Kidney (tissue), 13 donors: ENCODE measurements at regions not wholly inside any gene's neighbourhood (a gene's known extent, or its start where the extent isn't known, plus 50 kb on each side); places are given as distances from the start of the nearest gene placed in this dataset.

Source experiments
- DNase-seq, 5 donors: peaks; one replicate each; pipeline ENCODE4 v3.0.0-alpha.2; 2013 to 2020
- FAIRE-seq: peaks from 2 replicates; lab custom pipeline; 2012; peaks lifted over from hg19 to GRCh38; lab: Jason Lieb, UNC
- H3K27ac ChIP-seq, 2 donors: one replicate each; pipeline ENCODE4 v1.7.0; 2013; ENCODE audit warnings: low read depth in 2 of 2, low read length in 2 of 2, inconsistent platforms in 1 of 2
- H3K27me3 ChIP-seq: one replicate; pipeline ENCODE4 v1.7.1; 2013; ENCODE audit warnings: low read length, inconsistent platforms; ENCODE audit not compliant: control insufficient read depth, insufficient read depth
- H3K36me3 ChIP-seq, 3 donors: one replicate each; pipeline versions ENCODE4 v1.7.0 to v1.7.1; 2013; ENCODE audit warnings: low read length in 3 of 3, control low read depth in 1 of 3, inconsistent platforms in 1 of 3; ENCODE audit not compliant: insufficient read depth in 3 of 3, control insufficient read depth in 2 of 3
- H3K4me1 ChIP-seq, 3 donors: one replicate each; pipeline versions ENCODE4 v1.7.0 to v1.7.1; 2013; ENCODE audit warnings: low read length in 3 of 3, inconsistent platforms in 1 of 3, low read depth in 1 of 3; ENCODE audit not compliant: control insufficient read depth in 2 of 3, insufficient read depth in 2 of 3
- H3K4me3 ChIP-seq, 3 donors: one replicate each; pipeline versions ENCODE4 v1.7.0 to v1.8.1; 2013; ENCODE audit warnings: low read length in 3 of 3, control low read depth in 1 of 3, inconsistent platforms in 1 of 3
- H3K9ac ChIP-seq, 3 donors: one replicate each; pipeline versions ENCODE4 v1.7.0 to v1.7.1; 2013; ENCODE audit warnings: low read length in 3 of 3, control low read depth in 1 of 3, inconsistent platforms in 1 of 3
- H3K9me3 ChIP-seq, 3 donors: one replicate each; pipeline versions ENCODE4 v1.7.0 to v1.7.1; 2013; ENCODE audit warnings: low read length in 3 of 3, control low read depth in 1 of 3, inconsistent platforms in 1 of 3; ENCODE audit not compliant: control insufficient read depth in 2 of 3, insufficient read depth in 1 of 3
- intact Hi-C: fragments of 100-400 bp; cut with DNase I; formaldehyde crosslinking; loops from one replicate; pipeline ENCODE4 v1.11.1; 2022
- TF ChIP-seq, protein P1 (sequence below): IDR thresholded peaks from 3 replicates; pipeline ENCODE4 v1.5.1; 2012; ENCODE audit warnings: mild to moderate bottlenecking, moderate library complexity, borderline replicate concordance; ENCODE audit not compliant: insufficient read depth; ENCODE audit errors: extremely low read depth
- donor health status: control.
- donor health status: control.
- donor health status: control.
- donor health status: control.
- donor health status: control.
- donor health status: DM: yes; HTN: yes; CAD: no.
- donor health status: Normal renal cell carcinoma (clear cell type).

DNA sequence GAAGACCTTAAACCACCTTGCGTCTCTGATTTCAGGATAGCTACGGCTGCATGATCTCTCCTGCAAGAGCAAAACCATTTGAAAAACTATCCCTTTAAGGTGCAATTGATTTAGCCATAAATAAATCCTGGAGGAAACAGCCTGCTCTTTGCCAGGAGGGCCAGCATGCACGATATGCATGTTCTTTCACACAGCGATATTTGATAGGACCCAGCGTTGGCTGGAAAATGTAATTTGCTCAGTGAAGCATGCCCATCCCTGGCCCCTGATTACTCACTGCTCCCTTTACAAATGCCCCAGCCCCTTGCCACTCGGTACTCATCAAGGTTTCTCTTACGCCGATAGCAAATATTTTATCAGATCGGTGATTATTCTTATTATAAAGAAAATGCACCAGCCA, 315.4 kb downstream of the CDH2 start:
- H3K27ac ChIP-seq, result no peak overlapping the region
- H3K36me3 ChIP-seq, result no peaks in the 10 kb centered on the region
- no peak overlapping the region for H3K9ac ChIP-seq
- intact Hi-C loops, result no loop called here
- FAIRE-seq, result no peak
- TF ChIP-seq, protein P1, sequence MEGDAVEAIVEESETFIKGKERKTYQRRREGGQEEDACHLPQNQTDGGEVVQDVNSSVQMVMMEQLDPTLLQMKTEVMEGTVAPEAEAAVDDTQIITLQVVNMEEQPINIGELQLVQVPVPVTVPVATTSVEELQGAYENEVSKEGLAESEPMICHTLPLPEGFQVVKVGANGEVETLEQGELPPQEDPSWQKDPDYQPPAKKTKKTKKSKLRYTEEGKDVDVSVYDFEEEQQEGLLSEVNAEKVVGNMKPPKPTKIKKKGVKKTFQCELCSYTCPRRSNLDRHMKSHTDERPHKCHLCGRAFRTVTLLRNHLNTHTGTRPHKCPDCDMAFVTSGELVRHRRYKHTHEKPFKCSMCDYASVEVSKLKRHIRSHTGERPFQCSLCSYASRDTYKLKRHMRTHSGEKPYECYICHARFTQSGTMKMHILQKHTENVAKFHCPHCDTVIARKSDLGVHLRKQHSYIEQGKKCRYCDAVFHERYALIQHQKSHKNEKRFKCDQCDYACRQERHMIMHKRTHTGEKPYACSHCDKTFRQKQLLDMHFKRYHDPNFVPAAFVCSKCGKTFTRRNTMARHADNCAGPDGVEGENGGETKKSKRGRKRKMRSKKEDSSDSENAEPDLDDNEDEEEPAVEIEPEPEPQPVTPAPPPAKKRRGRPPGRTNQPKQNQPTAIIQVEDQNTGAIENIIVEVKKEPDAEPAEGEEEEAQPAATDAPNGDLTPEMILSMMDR, result no peak
- no peaks in the 10 kb centered on the region for H3K9me3 ChIP-seq
- no peak overlapping the region for H3K4me3 ChIP-seq
- no peaks in the 10 kb centered on the region for H3K27me3 ChIP-seq
- peak in 4 of 5 donors; percentile 64 to 80 (median 70) for DNase-seq
- H3K4me1 ChIP-seq, result no peaks in the 10 kb centered on the region

- no peak overlapping the region for H3K27ac ChIP-seq
- DNase-seq, result peak in 4 of 5 donors; percentile 36 to 52 (median 46)
- intact Hi-C loops, result no loop called here
- H3K4me3 ChIP-seq, result no peak overlapping the region
- no peaks in the 10 kb centered on the region for H3K27me3 ChIP-seq
- no peak overlapping the region for H3K9ac ChIP-seq
- H3K9me3 ChIP-seq, result no peaks in the 10 kb centered on the region
- no peaks in the 10 kb centered on the region for H3K36me3 ChIP-seq
- FAIRE-seq, result no peak
- H3K4me1 ChIP-seq, result no peaks in the 10 kb centered on the region
- TF ChIP-seq, protein P1, result no peak
Observed at GRCh38 chr18:27860701-27861107, 316.2 kb downstream of the CDH2 start.

GRCh38 chr18:27860011-27860410, 316.9 kb downstream of the CDH2 start:
- TF ChIP-seq, protein P1, result no peak
- FAIRE-seq, result no peak

DNA sequence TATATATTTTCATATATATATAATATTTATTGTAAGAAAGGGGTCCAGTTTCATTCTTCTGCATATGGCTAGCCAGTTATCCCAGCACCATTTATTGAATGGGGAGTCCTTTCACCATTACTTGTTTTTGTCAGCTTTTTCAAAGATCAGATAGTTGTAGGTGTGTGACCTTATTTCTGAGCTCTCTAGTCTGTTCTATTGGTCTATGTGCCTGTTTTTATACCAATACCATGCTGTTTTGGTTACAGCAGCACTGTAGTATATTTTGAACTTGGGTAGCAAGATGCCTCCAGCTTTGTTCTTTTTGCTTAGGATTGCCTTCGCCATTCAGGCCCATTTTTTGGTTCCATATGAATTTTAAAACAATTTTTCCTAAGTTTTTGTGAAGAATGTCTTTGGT, 320.1 kb downstream of the CDH2 start:
- Histone ChIP-seq H3K27me3 (no peaks in the 10 kb centered on the region), H3K9ac (no peak overlapping the region), H3K9me3 (no peaks in the 10 kb centered on the region), H3K27ac (no peak overlapping the region), H3K4me1 (no peaks in the 10 kb centered on the region), H3K4me3 (no peak overlapping the region), H3K36me3 (no peaks in the 10 kb centered on the region)
- TF ChIP-seq, protein P1, result no peak
- intact Hi-C loops, result no loop called here
- DNase-seq (peak in 1 of 5 donors; percentile 13), FAIRE-seq (no peak)

More at GRCh38 chr18:27860011-27860410, 316.9 kb downstream of the CDH2 start:
- no peaks in the 10 kb centered on the region for H3K4me1 ChIP-seq
- H3K4me3 ChIP-seq, result no peak overlapping the region
- no peaks in the 10 kb centered on the region for H3K9me3 ChIP-seq
- no peak overlapping the region for H3K9ac ChIP-seq
- H3K27ac ChIP-seq, result no peak overlapping the region
- H3K27me3 ChIP-seq, result no peaks in the 10 kb centered on the region
- H3K36me3 ChIP-seq, result no peaks in the 10 kb centered on the region
- no peak for DNase-seq
- intact Hi-C loops, result no loop called here
